ENCODE measurements at regions not wholly inside any gene's neighbourhood (a gene's known extent, or its start where the extent isn't known, plus 50 kb on each side); places are given as distances from the start of the nearest gene placed in this dataset.

GRCh38 chr17:79144133-79144532 is 69.5 kb downstream of the ENGASE start:
- no peak overlapping the region for H3K4me3 ChIP-seq (ENCODE audit: low read depth, low read length)
- no peaks in the 10 kb centered on the region for H3K4me1 ChIP-seq
- Mint-ChIP-seq H3K9me3 (ENCODE audit: unreplicated experiment) (no peaks in the 10 kb centered on the region), H3K36me3 (ENCODE audit: insufficient read depth, unreplicated experiment) (no peaks in the 10 kb centered on the region), H3K4me1 (ENCODE audit: low read depth, unreplicated experiment) (no peaks in the 10 kb centered on the region), H3K27ac (ENCODE audit: unreplicated experiment) (no peak overlapping the region), H3K4me3 (ENCODE audit: unreplicated experiment) (no peak overlapping the region), H3K27me3 (ENCODE audit: insufficient read depth, unreplicated experiment) (peaks cover 29% of the 10 kb centered on the region)
- DNase-seq: no peak
- ChIA-PET CTCF (no interaction called here), POLR2A (no interaction called here)
- H3K27me3 ChIP-seq (replicated peaks; ENCODE audit: control insufficient read depth, insufficient read depth, low read length): peaks cover 1% of the 10 kb centered on the region
- TF ChIP-seq CTCF (IDR thresholded peaks at IDR 0.05; ENCODE audit: insufficient read depth in 1 of 2, low read depth in 1 of 2, low read length in 1 of 2, severe bottlenecking in 1 of 2, unreplicated experiment in 1 of 2): no peak
- intact Hi-C loops (cut with micrococcal nuclease; ENCODE audit: unreplicated experiment): no loop called here
- no TSS peak for BruUV-seq (replicated peaks)
- no peaks in the 10 kb centered on the region for H3K9me3 ChIP-seq
- H3K36me3 ChIP-seq (ENCODE audit: control insufficient read depth, insufficient read depth, low read length): no peaks in the 10 kb centered on the region

- Mint-ChIP-seq H3K4me3 (ENCODE audit: unreplicated experiment) (no peak overlapping the region), H3K9me3 (ENCODE audit: unreplicated experiment) (no peaks in the 10 kb centered on the region), H3K27me3 (ENCODE audit: insufficient read depth, unreplicated experiment) (peaks cover 35% of the 10 kb centered on the region), H3K27ac (ENCODE audit: unreplicated experiment) (no peak overlapping the region), H3K36me3 (ENCODE audit: insufficient read depth, unreplicated experiment) (no peaks in the 10 kb centered on the region), H3K4me1 (ENCODE audit: low read depth, unreplicated experiment) (no peaks in the 10 kb centered on the region)
- intact Hi-C loops (cut with micrococcal nuclease; ENCODE audit: unreplicated experiment): no loop called here
- CTCF ChIA-PET: no interaction called here
- Histone ChIP-seq H3K9me3 (no peaks in the 10 kb centered on the region), H3K36me3 (ENCODE audit: control insufficient read depth, insufficient read depth, low read length) (no peaks in the 10 kb centered on the region), H3K4me1 (no peaks in the 10 kb centered on the region), H3K27me3 (replicated peaks; ENCODE audit: control insufficient read depth, insufficient read depth, low read length) (peaks cover 1% of the 10 kb centered on the region; the same call in 1 of the 2 replicates), H3K4me3 (ENCODE audit: low read depth, low read length) (no peak overlapping the region)
- POLR2A ChIA-PET: no interaction called here
- TF ChIP-seq CTCF (IDR thresholded peaks at IDR 0.05; ENCODE audit: insufficient read depth in 1 of 2, low read depth in 1 of 2, low read length in 1 of 2, severe bottlenecking in 1 of 2, unreplicated experiment in 1 of 2): no peak
- DNase-seq: no peak
- no TSS peak for BruUV-seq (replicated peaks)
These were observed 67.8 kb downstream of the ENGASE start for GRCh38 chr17:79142375-79142774.

- intact Hi-C loops (cut with micrococcal nuclease; ENCODE audit: unreplicated experiment): no loop called here
- no peaks in the 10 kb centered on the region for H3K9me3 Mint-ChIP-seq (ENCODE audit: unreplicated experiment)
- Histone ChIP-seq H3K27me3 (replicated peaks; ENCODE audit: control insufficient read depth, insufficient read depth, low read length) (peaks cover 1% of the 10 kb centered on the region; the same call in 1 of the 2 replicates), H3K4me3 (ENCODE audit: low read depth, low read length) (no peak overlapping the region), H3K36me3 (ENCODE audit: control insufficient read depth, insufficient read depth, low read length) (no peaks in the 10 kb centered on the region), H3K9me3 (no peaks in the 10 kb centered on the region), H3K4me1 (no peaks in the 10 kb centered on the region)
- no peak for DNase-seq
- H3K27me3 Mint-ChIP-seq (ENCODE audit: insufficient read depth, unreplicated experiment): peaks cover 37% of the 10 kb centered on the region
- CTCF ChIA-PET: interaction anchor here (0.6 kb wide), 1 partner anchor 81 kb away, joined by 3 read pairs; no protein-coding TSS in a partner anchor
- no peak overlapping the region for H3K4me3 Mint-ChIP-seq (ENCODE audit: unreplicated experiment)
- POLR2A ChIA-PET: no interaction called here
- no peaks in the 10 kb centered on the region for H3K4me1 Mint-ChIP-seq (ENCODE audit: low read depth, unreplicated experiment)
- BruUV-seq (replicated peaks): no TSS peak
- H3K27ac Mint-ChIP-seq (ENCODE audit: unreplicated experiment): no peak overlapping the region
- no peaks in the 10 kb centered on the region for H3K36me3 Mint-ChIP-seq (ENCODE audit: insufficient read depth, unreplicated experiment)
- TF ChIP-seq CTCF (IDR thresholded peaks at IDR 0.05; ENCODE audit: insufficient read depth in 1 of 2, low read depth in 1 of 2, low read length in 1 of 2, severe bottlenecking in 1 of 2, unreplicated experiment in 1 of 2): no peak
These were observed 67.1 kb downstream of the ENGASE start for GRCh38 chr17:79141578-79142355.

All from Caco-2 (cell line).